ENCODE measurements at regions not wholly inside any gene's neighbourhood (a gene's known extent, or its start where the extent isn't known, plus 50 kb on each side); places are given as distances from the start of the nearest gene placed in this dataset.

- H3K79me2 ChIP-seq (ENCODE audit: control insufficient read depth, insufficient read depth, low read length): no peaks in the 10 kb centered on the region
- 0% methylated on average over 1 of the region's 1 CpG for WGBS (ENCODE audit: insufficient coverage, low coverage, missing lambda C conversion rate)
- no peaks in the 10 kb centered on the region for H3K9me1 ChIP-seq (ENCODE audit: control insufficient read depth, insufficient read depth, low read length)
- H3K9ac ChIP-seq (ENCODE audit: insufficient read depth in 1 of 2, low read depth in 2 of 2, low read length in 2 of 2): no peak overlapping the region
- in situ Hi-C loops (cut with MboI) (no loop called here), intact Hi-C loops (cut with micrococcal nuclease) (no loop called here)
- DNase-seq (ENCODE audit: extremely low read depth in 1 of 4, low spot score in 3 of 4) (no peak), ATAC-seq (no peak), FAIRE-seq (no peak)
- ChIA-PET CTCF (ENCODE audit: low intra/inter-chr PET ratio) (no interaction called here), POLR2A (no interaction called here)
- peaks cover 2% of the 10 kb centered on the region; the same call in 1 of the 2 replicates for H3K9me3 ChIP-seq (replicated peaks; ENCODE audit: control insufficient read depth, insufficient read depth, low read depth, low read length)
- H3K27ac ChIP-seq (ENCODE audit: extremely low read depth, low read depth, low read length): no peak overlapping the region
- no peaks in the 10 kb centered on the region for H3K36me3 ChIP-seq (ENCODE audit: control insufficient read depth, insufficient read depth, low read length)
- no peak overlapping the region for H3K4me2 ChIP-seq (ENCODE audit: insufficient read depth, low read length)
- H2AFZ ChIP-seq (ENCODE audit: low read depth, low read length): no peak overlapping the region
- H3K4me1 ChIP-seq (replicated peaks in 1 of 2; ENCODE audit: control insufficient read depth in 2 of 2, insufficient read depth in 2 of 2, low read length in 2 of 2): no peaks in the 10 kb centered on the region
- no TSS peak for BruUV-seq (replicated peaks)
- H3K4me3 ChIP-seq: no peak overlapping the region
- H4K20me1 ChIP-seq (replicated peaks; ENCODE audit: control insufficient read depth, insufficient read depth, low read length): no peaks in the 10 kb centered on the region
- TF ChIP-seq, protein P1, sequence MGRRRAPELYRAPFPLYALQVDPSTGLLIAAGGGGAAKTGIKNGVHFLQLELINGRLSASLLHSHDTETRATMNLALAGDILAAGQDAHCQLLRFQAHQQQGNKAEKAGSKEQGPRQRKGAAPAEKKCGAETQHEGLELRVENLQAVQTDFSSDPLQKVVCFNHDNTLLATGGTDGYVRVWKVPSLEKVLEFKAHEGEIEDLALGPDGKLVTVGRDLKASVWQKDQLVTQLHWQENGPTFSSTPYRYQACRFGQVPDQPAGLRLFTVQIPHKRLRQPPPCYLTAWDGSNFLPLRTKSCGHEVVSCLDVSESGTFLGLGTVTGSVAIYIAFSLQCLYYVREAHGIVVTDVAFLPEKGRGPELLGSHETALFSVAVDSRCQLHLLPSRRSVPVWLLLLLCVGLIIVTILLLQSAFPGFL (CRISPR knock-in tag; IDR thresholded peaks at IDR 0.05): no peak
- TF ChIP-seq RNF219 (CRISPR knock-in tag; IDR thresholded peaks at IDR 0.05) (no peak), WHSC1 (IDR thresholded peaks at IDR 0.05; ENCODE audit: low read length) (no peak), DPF2 (IDR thresholded peaks at IDR 0.05) (no peak), FOXK1 (CRISPR knock-in tag; IDR thresholded peaks at IDR 0.05; ENCODE audit: borderline replicate concordance) (no peak), MTF1 (CRISPR knock-in tag; IDR thresholded peaks at IDR 0.05; ENCODE audit: borderline replicate concordance) (no peak), TBL1XR1 (IDR thresholded peaks at IDR 0.05; ENCODE audit: low read length in 2 of 2) (no peak)
- no peaks in the 10 kb centered on the region for H3K27me3 ChIP-seq (ENCODE audit: control insufficient read depth in 2 of 2, insufficient read depth in 2 of 2, low read length in 2 of 2)
Measured at GRCh38 chr21:20698585-20698984, 299.6 kb upstream of the NCAM2 start.

All from K562 (cell line).